ENCODE measurements at regions not wholly inside any gene's neighbourhood (a gene's known extent, or its start where the extent isn't known, plus 50 kb on each side); places are given as distances from the start of the nearest gene placed in this dataset.

DNA sequence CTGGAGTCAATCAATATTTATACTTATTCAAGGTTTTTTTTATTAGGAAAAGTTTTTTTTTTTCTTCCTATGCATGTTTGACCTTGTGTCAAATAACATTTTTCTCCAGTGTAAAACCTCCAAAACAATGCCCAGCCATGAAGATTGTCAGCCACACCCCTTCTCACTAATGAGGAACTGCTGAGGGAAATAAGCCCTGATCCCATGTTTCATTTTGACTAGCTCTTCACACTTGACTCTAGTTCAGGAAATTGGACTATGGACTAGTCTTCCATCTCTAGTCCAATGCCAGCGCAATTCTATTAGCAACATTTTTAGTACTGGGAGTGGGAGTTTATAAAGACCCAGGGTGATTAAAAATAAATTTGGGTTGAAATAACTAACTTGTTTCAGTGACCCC lies 275.6 kb upstream of the CXCR4 start:
- TF ChIP-seq POLR2AphosphoS5 (IDR thresholded peaks at IDR 0.05; ENCODE audit: low read depth): no peak
- TF ChIP-seq CTCF (IDR thresholded peaks at IDR 0.05; ENCODE audit: insufficient read depth, low read length): no peak
- no peak for TF ChIP-seq GABPA (IDR thresholded peaks at IDR 0.05; ENCODE audit: low read depth)
- TF ChIP-seq, protein P1, sequence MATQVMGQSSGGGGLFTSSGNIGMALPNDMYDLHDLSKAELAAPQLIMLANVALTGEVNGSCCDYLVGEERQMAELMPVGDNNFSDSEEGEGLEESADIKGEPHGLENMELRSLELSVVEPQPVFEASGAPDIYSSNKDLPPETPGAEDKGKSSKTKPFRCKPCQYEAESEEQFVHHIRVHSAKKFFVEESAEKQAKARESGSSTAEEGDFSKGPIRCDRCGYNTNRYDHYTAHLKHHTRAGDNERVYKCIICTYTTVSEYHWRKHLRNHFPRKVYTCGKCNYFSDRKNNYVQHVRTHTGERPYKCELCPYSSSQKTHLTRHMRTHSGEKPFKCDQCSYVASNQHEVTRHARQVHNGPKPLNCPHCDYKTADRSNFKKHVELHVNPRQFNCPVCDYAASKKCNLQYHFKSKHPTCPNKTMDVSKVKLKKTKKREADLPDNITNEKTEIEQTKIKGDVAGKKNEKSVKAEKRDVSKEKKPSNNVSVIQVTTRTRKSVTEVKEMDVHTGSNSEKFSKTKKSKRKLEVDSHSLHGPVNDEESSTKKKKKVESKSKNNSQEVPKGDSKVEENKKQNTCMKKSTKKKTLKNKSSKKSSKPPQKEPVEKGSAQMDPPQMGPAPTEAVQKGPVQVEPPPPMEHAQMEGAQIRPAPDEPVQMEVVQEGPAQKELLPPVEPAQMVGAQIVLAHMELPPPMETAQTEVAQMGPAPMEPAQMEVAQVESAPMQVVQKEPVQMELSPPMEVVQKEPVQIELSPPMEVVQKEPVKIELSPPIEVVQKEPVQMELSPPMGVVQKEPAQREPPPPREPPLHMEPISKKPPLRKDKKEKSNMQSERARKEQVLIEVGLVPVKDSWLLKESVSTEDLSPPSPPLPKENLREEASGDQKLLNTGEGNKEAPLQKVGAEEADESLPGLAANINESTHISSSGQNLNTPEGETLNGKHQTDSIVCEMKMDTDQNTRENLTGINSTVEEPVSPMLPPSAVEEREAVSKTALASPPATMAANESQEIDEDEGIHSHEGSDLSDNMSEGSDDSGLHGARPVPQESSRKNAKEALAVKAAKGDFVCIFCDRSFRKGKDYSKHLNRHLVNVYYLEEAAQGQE (IDR thresholded peaks at IDR 0.05; ENCODE audit: insufficient replicate concordance, low read depth): no peak
